ENCODE measurements at regions not wholly inside any gene's neighbourhood (a gene's known extent, or its start where the extent isn't known, plus 50 kb on each side); places are given as distances from the start of the nearest gene placed in this dataset.

- no peaks in the 10 kb centered on the region for H3K27me3 ChIP-seq
- no peak for DNase-seq (ENCODE audit: low spot score in 2 of 2)
- H3K27ac ChIP-seq = no peak overlapping the region
- H3K4me1 ChIP-seq = no peaks in the 10 kb centered on the region
- TF ChIP-seq, protein P1, sequence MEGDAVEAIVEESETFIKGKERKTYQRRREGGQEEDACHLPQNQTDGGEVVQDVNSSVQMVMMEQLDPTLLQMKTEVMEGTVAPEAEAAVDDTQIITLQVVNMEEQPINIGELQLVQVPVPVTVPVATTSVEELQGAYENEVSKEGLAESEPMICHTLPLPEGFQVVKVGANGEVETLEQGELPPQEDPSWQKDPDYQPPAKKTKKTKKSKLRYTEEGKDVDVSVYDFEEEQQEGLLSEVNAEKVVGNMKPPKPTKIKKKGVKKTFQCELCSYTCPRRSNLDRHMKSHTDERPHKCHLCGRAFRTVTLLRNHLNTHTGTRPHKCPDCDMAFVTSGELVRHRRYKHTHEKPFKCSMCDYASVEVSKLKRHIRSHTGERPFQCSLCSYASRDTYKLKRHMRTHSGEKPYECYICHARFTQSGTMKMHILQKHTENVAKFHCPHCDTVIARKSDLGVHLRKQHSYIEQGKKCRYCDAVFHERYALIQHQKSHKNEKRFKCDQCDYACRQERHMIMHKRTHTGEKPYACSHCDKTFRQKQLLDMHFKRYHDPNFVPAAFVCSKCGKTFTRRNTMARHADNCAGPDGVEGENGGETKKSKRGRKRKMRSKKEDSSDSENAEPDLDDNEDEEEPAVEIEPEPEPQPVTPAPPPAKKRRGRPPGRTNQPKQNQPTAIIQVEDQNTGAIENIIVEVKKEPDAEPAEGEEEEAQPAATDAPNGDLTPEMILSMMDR (IDR thresholded peaks at IDR 0.05) = no peak
- H3K4me3 ChIP-seq = no peak overlapping the region
- no peaks in the 10 kb centered on the region for H3K36me3 ChIP-seq
- intact Hi-C loops (cut with DNase I) = no loop called here
- H3K9me3 ChIP-seq = peaks cover 0 to 8% of the 10 kb centered on the region in 2 donors
Observed at GRCh38 chr6:9632026-9632425, 782.8 kb downstream of the TFAP2A start.

GRCh38 chr6:9628819-9629218 is 786.1 kb downstream of the TFAP2A start:
- no peaks in the 10 kb centered on the region for H3K4me1 ChIP-seq
- H3K9me3 ChIP-seq = peaks cover 0 to 8% of the 10 kb centered on the region in 2 donors
- no peaks in the 10 kb centered on the region for H3K36me3 ChIP-seq
- H3K27me3 ChIP-seq = no peaks in the 10 kb centered on the region
- intact Hi-C loops (cut with DNase I) = no loop called here
- no peak overlapping the region for H3K27ac ChIP-seq
- H3K4me3 ChIP-seq = no peak overlapping the region
- no peak for DNase-seq (ENCODE audit: low spot score in 2 of 2)
- TF ChIP-seq, protein P1 (IDR thresholded peaks at IDR 0.05) = no peak

DNA sequence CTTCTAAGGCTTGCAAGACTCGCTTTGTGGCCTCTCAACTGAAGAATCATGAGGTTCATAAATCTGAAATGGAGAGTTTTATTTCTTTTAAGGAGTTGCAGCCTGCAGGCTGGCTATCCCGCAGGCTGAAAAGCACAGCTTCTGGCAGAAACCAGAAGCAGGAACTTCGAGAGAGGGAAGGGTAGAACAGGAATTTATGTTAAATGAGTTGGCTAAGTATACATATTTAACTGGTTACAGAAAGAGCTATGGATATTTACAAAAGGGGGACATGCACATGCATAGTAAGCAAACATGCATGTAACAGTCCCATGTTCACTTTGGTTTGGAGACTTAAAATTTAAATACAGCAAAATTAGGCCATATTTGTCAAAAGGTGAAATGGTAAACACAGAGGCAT is 787.0 kb downstream of the TFAP2A start:
- TF ChIP-seq, protein P1 (IDR thresholded peaks at IDR 0.05) = no peak
- intact Hi-C loops (cut with DNase I) = no loop called here
- Histone ChIP-seq H3K4me1 (no peaks in the 10 kb centered on the region), H3K4me3 (no peak overlapping the region), H3K36me3 (no peaks in the 10 kb centered on the region), H3K27me3 (no peaks in the 10 kb centered on the region), H3K27ac (no peak overlapping the region), H3K9me3 (peaks cover 0 to 8% of the 10 kb centered on the region in 2 donors)
- DNase-seq (ENCODE audit: low spot score in 2 of 2) = no peak

DNA sequence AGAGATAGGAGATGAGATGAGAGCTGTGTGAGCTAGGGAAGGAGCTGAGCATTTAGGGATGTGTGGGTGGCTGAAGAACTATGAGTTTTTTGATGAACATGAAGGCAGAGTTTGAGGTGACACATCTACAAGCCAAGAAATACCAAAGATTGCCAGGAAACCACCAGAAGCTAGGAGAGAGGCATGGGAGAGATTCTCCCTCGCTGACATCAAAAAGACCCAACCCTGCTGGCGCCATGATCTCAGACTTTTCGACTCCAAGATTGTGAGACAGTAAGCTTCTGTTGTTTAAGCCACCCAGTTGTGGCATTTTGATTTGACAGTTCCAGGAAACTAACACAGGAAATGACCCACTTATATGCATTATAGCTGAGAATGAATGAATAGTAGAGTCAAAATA is 790.9 kb downstream of the TFAP2A start:
- TF ChIP-seq, protein P1 (IDR thresholded peaks at IDR 0.05) = no peak
- H3K4me3 ChIP-seq = no peak overlapping the region
- H3K27me3 ChIP-seq = no peaks in the 10 kb centered on the region
- no peak for DNase-seq (ENCODE audit: low spot score in 2 of 2)
- H3K9me3 ChIP-seq = no peaks in the 10 kb centered on the region
- H3K27ac ChIP-seq = no peak overlapping the region
- no peaks in the 10 kb centered on the region for H3K4me1 ChIP-seq
- intact Hi-C loops (cut with DNase I) = no loop called here
- H3K36me3 ChIP-seq = no peaks in the 10 kb centered on the region

- Histone ChIP-seq H3K27me3 (no peaks in the 10 kb centered on the region), H3K27ac (no peak overlapping the region), H3K4me1 (no peaks in the 10 kb centered on the region), H3K4me3 (no peak overlapping the region), H3K36me3 (no peaks in the 10 kb centered on the region), H3K9me3 (no peaks in the 10 kb centered on the region)
- TF ChIP-seq, protein P1 (IDR thresholded peaks at IDR 0.05) = no peak
- DNase-seq (ENCODE audit: low spot score in 2 of 2) = no peak
- intact Hi-C loops (cut with DNase I) = no loop called here
Observed at GRCh38 chr6:9623228-9623832, 791.5 kb downstream of the TFAP2A start.

- no peaks in the 10 kb centered on the region for H3K9me3 ChIP-seq
- H3K4me1 ChIP-seq = no peaks in the 10 kb centered on the region
- H3K27ac ChIP-seq = no peak overlapping the region
- no peak for DNase-seq (ENCODE audit: low spot score in 2 of 2)
- no peaks in the 10 kb centered on the region for H3K36me3 ChIP-seq
- TF ChIP-seq, protein P1 (IDR thresholded peaks at IDR 0.05) = no peak
- no peaks in the 10 kb centered on the region for H3K27me3 ChIP-seq
- intact Hi-C loops (cut with DNase I) = no loop called here
- H3K4me3 ChIP-seq = no peak overlapping the region
Observed at GRCh38 chr6:9621276-9621675, 793.6 kb downstream of the TFAP2A start.

Measured in ascending aorta (tissue), 2 donors.